GM18867 (cell line): ENCODE measurements at regions not wholly inside any gene's neighbourhood (a gene's known extent, or its start where the extent isn't known, plus 50 kb on each side); places are given as distances from the start of the nearest gene placed in this dataset.
"Not testable (repeated sequence)": the region's sequence is repeated elsewhere in the genome, so short reads cannot be mapped to it uniquely, and the experiment has no call there.

Experiments
- ATAC-seq: cut with Tn5 transposase; IDR thresholded peaks from one replicate; pipeline ENCODE4 v1.9.1; 2021; ENCODE audit warnings: mild to moderate bottlenecking, moderate library complexity; ENCODE audit not compliant: unreplicated experiment

DNA sequence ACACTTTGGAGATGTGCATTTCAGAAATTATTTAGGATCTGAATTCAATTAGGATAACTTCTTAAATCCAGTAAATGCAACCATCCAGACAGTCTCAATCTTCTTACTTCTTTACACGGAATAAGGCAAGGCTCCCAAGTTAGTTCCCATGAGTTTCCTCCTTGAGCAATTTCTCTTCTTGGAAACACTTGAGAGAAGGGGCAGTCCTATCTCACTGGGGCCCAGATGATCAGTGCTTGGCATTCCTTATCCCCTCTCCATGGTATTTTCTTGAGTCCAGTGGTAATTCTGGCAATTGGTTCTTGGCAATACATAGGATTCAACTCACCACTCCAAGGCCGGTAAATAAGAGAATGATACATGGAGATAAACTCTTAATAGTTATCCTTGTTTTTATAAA, 87.1 kb upstream of the PTHLH start:
- ATAC-seq = no peak

DNA sequence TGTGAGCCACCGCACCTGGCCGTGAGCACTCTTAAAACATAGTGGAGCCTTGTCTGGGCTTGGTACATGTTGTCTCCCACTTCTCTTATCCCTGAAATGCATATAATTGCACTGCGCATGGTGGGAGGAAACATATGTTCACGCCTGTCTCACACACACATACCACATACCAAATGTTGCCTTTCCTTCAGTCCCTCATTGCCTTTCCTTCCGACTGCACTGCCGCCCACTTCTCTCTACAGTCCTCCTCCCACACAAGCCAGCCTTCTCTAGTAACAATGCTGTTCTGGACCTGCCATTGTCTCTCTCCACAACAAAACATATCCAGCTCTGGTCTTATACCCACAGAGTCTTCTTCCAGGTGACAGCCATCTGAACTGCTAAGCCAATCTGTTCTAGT, 88.3 kb upstream of the PTHLH start:
- no peak for ATAC-seq

GRCh38 chr12:28063355-28063880, 90.9 kb upstream of the PTHLH start:
- ATAC-seq = no peak

- no peak for ATAC-seq
Observed at GRCh38 chr12:28065374-28065773, 92.8 kb upstream of the PTHLH start.

DNA sequence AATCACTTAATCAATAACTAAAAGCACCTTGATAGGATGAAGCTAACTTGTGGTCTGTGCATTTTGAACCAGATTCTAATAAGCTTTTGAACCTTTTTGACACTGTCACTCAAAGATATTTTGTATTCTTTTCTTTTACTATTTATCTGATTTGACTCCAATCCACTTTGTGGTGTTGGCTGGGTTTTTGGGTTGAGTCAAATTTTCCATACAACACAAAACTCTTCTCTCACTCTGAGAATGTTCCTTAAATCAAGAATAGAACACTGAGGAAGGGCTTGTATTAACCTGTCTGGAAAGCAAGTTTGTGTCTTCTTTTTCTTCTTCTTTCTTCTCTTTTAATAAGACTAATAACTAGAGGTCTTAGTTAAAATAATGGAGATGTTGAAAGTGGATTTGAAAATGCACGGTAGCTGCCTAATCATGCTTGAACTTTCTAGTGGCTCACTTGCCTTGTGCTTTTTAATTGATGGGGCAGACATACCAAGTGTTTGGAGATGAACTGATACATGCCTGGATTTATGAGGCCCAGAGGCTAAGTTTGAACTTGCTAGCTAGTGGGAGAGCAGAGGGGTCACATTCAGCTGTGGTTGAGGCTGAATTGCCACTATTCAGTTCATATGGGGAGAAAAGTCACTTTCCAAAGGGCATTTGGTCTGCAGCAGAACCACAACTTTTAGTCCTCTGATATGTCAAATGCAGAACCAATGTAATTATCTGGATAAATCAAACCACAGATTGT, 93.5 kb upstream of the PTHLH start:
- no peak for ATAC-seq

- no peak for ATAC-seq
Observed at GRCh38 chr12:28066879-28067278, 94.3 kb upstream of the PTHLH start.

GRCh38 chr12:28068467-28068866, 95.9 kb upstream of the PTHLH start:
- peak; percentile 37 for ATAC-seq

GRCh38 chr12:28079539-28079938, 107.0 kb upstream of the PTHLH start:
- ATAC-seq = no peak

GRCh38 chr12:28082096-28082495, 108.2 kb upstream of the CCDC91 start:
- ATAC-seq = no peak

- no peak for ATAC-seq
Observed at GRCh38 chr12:28083840-28084678, 106.2 kb upstream of the CCDC91 start.

GRCh38 chr12:28086521-28087155, 103.6 kb upstream of the CCDC91 start:
- ATAC-seq = peak; percentile 87

- ATAC-seq = no peak
Observed at GRCh38 chr12:28088566-28089272, 101.5 kb upstream of the CCDC91 start.

DNA sequence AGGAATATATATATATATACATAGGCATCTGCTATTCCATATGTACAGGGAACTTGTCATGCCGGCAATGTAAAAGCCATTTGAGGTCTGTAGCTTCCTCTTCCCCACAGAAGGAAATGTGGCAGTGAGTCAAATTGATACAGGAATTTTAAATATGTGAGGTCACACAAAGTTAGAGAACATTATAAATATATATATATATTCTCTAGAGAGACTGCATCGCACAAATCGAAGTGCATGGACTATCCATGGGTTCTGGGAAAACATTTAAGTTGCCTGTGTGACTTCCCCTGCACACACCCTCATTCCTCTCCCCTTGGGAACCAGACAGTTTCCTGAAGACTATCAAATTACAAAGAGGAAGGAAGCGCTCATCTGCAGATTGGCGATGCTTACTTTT, 100.9 kb upstream of the CCDC91 start:
- no peak for ATAC-seq

DNA sequence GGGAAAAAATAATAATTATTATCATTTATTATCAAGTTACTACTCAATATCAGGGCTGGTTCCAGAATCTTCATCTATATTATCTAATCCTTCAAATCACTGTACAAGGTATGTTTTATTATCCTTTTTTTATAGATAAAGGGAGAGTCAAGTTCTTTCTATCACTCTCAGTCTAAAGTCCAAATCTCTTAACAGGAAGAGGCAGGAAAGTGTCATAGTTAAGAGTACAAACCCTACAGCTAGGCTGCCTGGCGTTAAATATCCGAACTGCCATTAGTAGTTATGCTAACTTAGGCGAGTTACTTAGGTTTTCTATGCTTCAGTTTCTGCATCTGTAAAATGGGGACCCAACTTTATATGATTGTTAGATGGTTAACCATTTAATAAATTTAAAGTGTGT, 99.4 kb upstream of the CCDC91 start:
- no peak for ATAC-seq

- ATAC-seq = no peak
Observed at GRCh38 chr12:28092396-28092795, 97.9 kb upstream of the CCDC91 start.

- ATAC-seq = no peak
Observed at GRCh38 chr12:28096649-28097048, 93.6 kb upstream of the CCDC91 start.

GRCh38 chr12:28097221-28097620, 93.0 kb upstream of the CCDC91 start:
- no peak for ATAC-seq

DNA sequence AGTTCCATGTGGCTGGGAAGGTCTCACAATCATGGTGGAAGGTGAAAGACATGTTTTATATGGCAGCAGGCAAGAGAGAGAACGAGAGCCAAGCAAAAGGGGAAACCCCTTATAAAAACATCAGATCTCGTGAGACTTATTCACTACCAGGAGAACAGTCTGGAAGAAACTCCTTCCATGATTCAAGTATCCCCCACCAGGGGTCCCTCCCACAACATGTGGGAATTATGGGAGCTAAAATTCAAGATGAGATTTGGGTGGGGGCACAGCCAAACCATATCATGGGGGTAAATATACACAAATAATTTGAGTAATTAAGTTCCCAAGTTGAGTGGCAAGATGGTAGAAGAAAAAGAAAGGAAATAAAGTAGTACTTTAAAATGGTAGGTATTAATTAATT, 91.0 kb upstream of the CCDC91 start:
- ATAC-seq = not testable (repeated sequence)

GRCh38 chr12:28099871-28100270, 90.4 kb upstream of the CCDC91 start:
- ATAC-seq = no peak

- ATAC-seq = no peak
Observed at GRCh38 chr12:28100717-28101116, 89.5 kb upstream of the CCDC91 start.

DNA sequence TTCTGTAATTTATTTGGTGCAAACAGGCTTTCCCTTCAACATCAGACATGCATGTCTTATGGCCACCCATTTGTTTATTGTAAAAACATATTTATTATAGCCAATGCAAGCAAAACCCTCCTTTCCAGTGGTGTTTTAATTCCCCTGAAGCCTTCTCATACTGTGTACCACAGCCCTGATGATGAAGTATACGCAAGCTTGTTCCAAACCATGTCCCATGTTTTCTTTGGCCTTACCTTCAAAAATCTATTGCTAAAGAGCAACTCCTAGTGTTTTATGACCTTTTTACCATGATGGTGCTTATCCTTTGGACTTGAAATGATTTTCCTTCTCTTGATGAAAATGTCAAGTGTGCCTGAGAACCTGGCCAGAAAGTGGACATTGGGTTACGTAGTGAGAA, 85.9 kb upstream of the CCDC91 start:
- ATAC-seq = no peak
